ENCODE measurements at regions not wholly inside any gene's neighbourhood (a gene's known extent, or its start where the extent isn't known, plus 50 kb on each side); places are given as distances from the start of the nearest gene placed in this dataset.

GRCh38 chr6:40804905-40805304 is 217.7 kb upstream of the LRFN2 start:
- Histone ChIP-seq H3K9me3 (ENCODE audit: insufficient read depth, low read depth) (no peaks in the 10 kb centered on the region), H3K4me2 (no peak overlapping the region), H3F3A (ENCODE audit: insufficient read depth, low read depth) (no peaks in the 10 kb centered on the region), H3K36me3 (ENCODE audit: low read depth) (no peaks in the 10 kb centered on the region), H3K27me3 (ENCODE audit: insufficient read depth, low read depth) (0 out of 2 replicates have a peak, but pooled peaks cover 6% of the 10 kb centered on the region), H3K9me2 (ENCODE audit: insufficient read depth) (no peaks in the 10 kb centered on the region), H4K20me1 (ENCODE audit: insufficient read depth) (no peaks in the 10 kb centered on the region), H3K27ac (no peak overlapping the region), H3K4me3 (no peak overlapping the region), H3K4me1 (replicated peaks; ENCODE audit: insufficient read depth) (no peaks in the 10 kb centered on the region), H2AFZ (no peak overlapping the region), H3K79me2 (ENCODE audit: low read depth) (no peaks in the 10 kb centered on the region)
- no TSS peak for BruUV-seq (replicated peaks)
- TF ChIP-seq CTCF (conservative IDR thresholded peaks at IDR 0.05), result no peak
- no peak for TF ChIP-seq EZH2 (IDR thresholded peaks at IDR 0.05; ENCODE audit: low read depth)
- ChIA-PET POLR2A (ENCODE audit: unreplicated experiment) (no interaction called here), CTCF (no interaction called here)
- intact Hi-C loops (cut with micrococcal nuclease; ENCODE audit: unreplicated experiment), result no loop called here
- no peak for DNase-seq

GRCh38 chr6:40803897-40804702 is 216.9 kb upstream of the LRFN2 start:
- no peak for TF ChIP-seq EZH2 (IDR thresholded peaks at IDR 0.05; ENCODE audit: low read depth)
- TF ChIP-seq CTCF (conservative IDR thresholded peaks at IDR 0.05), result no peak
- CTCF ChIA-PET, result no interaction called here
- no peaks in the 10 kb centered on the region for H4K20me1 ChIP-seq (ENCODE audit: insufficient read depth)
- POLR2A ChIA-PET (ENCODE audit: unreplicated experiment), result no interaction called here
- DNase-seq, result no peak
- H3K79me2 ChIP-seq (ENCODE audit: low read depth), result no peaks in the 10 kb centered on the region
- no TSS peak for BruUV-seq (replicated peaks)
- H2AFZ ChIP-seq, result no peak overlapping the region
- H3K36me3 ChIP-seq (ENCODE audit: low read depth), result no peaks in the 10 kb centered on the region
- no peaks in the 10 kb centered on the region for H3K9me2 ChIP-seq (ENCODE audit: insufficient read depth)
- no peak overlapping the region for H3K4me3 ChIP-seq
- no peak overlapping the region for H3K27ac ChIP-seq
- no peaks in the 10 kb centered on the region for H3F3A ChIP-seq (ENCODE audit: insufficient read depth, low read depth)
- no peaks in the 10 kb centered on the region for H3K9me3 ChIP-seq (ENCODE audit: insufficient read depth, low read depth)
- peaks cover 11% of the 10 kb centered on the region; the same call in 1 of the 2 replicates for H3K27me3 ChIP-seq (ENCODE audit: insufficient read depth, low read depth)
- no peak overlapping the region for H3K4me2 ChIP-seq
- no peaks in the 10 kb centered on the region for H3K4me1 ChIP-seq (replicated peaks; ENCODE audit: insufficient read depth)
- intact Hi-C loops (cut with micrococcal nuclease; ENCODE audit: unreplicated experiment), result no loop called here

DNA sequence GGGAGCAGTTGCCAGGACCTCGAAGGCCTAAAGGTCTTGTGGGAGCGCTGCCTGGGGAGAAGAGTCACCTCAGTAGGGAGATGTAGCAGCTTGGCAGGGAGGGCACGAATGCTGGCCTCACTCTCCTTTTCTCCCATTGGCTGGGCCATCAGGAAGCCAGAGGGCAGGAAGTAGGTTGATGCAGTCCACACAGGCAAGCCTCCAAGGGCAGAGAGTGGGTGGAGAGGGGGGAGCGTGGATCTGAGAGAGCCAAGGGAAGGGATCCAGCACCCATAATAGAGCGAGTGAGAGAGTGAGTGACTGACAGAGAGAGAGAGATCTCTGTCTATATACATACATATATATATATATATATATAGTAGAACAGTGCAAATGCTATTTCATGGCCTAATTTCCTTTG is 215.3 kb upstream of the LRFN2 start:
- Histone ChIP-seq H3K27ac (no peak overlapping the region), H3K27me3 (ENCODE audit: insufficient read depth, low read depth) (peaks cover 12% of the 10 kb centered on the region; the same call in 1 of the 2 replicates), H3K4me2 (no peak overlapping the region), H3K4me3 (no peak overlapping the region), H2AFZ (no peak overlapping the region), H3F3A (ENCODE audit: insufficient read depth, low read depth) (no peaks in the 10 kb centered on the region), H4K20me1 (ENCODE audit: insufficient read depth) (no peaks in the 10 kb centered on the region), H3K4me1 (replicated peaks; ENCODE audit: insufficient read depth) (no peaks in the 10 kb centered on the region), H3K9me2 (ENCODE audit: insufficient read depth) (no peaks in the 10 kb centered on the region), H3K79me2 (ENCODE audit: low read depth) (no peaks in the 10 kb centered on the region), H3K9me3 (ENCODE audit: insufficient read depth, low read depth) (no peaks in the 10 kb centered on the region), H3K36me3 (ENCODE audit: low read depth) (no peaks in the 10 kb centered on the region)
- POLR2A ChIA-PET (ENCODE audit: unreplicated experiment), result no interaction called here
- intact Hi-C loops (cut with micrococcal nuclease; ENCODE audit: unreplicated experiment), result no loop called here
- TF ChIP-seq EZH2 (IDR thresholded peaks at IDR 0.05; ENCODE audit: low read depth) (no peak), CTCF (conservative IDR thresholded peaks at IDR 0.05) (no peak)
- CTCF ChIA-PET, result no interaction called here
- no TSS peak for BruUV-seq (replicated peaks)
- no peak for DNase-seq

Data from PC-9 (cell line).